HG03457 (cell line): ENCODE measurements at regions not wholly inside any gene's neighbourhood (a gene's known extent, or its start where the extent isn't known, plus 50 kb on each side); places are given as distances from the start of the nearest gene placed in this dataset.

Experiments used
- ATAC-seq: cut with Tn5 transposase; IDR thresholded peaks from one replicate; pipeline ENCODE4 v1.9.1; 2021; ENCODE audit warnings: moderate number of reproducible peaks; ENCODE audit not compliant: unreplicated experiment

DNA sequence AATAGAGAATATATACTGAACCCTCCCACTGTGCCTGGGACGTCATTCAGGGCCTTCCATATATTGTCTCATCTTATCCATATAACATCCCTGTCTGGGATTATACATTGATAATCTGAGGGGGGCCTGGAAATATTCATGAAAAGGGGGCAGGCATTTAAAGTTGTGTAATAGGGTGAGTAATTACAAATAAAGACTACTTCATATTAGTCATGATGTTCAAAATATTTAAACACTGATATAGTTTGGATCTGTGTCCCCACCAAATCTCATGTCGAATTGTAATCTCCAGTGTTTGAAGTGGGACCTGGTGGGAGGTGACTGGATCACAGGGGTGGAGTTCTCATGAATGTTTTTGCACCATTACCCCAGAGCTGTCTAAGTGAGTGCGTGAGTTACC is 97.8 kb downstream of the AQP9 start:
- ATAC-seq: no peak

DNA sequence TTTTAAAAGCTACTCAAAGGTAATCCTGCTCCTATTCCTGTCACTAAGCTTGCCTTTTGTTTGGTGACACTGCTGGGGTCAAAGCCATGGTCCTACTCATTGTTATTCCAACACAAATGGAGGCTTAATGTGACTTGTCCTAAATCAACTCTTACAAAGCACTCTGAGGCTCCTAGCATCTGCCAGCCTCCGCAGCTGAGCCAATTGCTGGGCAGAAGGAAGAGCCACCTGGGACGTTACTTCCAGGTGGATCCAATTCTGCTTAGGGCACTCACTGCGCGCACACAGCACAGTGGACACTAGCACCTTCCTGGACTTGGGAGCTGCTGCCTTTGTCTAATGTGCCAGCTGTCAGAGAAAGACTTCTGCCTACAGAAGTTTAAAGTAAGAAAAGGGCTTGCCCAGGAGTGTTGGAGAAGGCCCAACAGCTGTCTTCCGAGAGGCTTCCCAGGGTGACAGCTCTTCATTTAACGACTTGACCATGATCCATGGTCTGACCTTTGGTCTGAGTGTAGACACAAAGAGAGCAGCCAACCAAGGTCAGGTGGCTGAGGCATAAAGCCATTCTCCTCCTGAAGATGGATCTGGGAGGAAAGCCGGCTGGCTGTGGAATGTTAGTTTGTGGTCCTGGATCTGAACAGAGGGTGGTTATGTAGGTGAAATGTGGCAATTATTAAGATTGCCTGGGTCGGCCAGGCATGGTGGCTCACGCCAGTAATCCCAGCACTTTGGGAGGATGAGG is 102.2 kb downstream of the AQP9 start:
- no peak for ATAC-seq

GRCh38 chr15:58241872-58242271 is 103.7 kb downstream of the AQP9 start:
- no peak for ATAC-seq

GRCh38 chr15:58243070-58243469 is 104.9 kb downstream of the AQP9 start:
- no peak for ATAC-seq

- no peak for ATAC-seq
Measured at GRCh38 chr15:58244536-58244935, 106.4 kb downstream of the AQP9 start.

DNA sequence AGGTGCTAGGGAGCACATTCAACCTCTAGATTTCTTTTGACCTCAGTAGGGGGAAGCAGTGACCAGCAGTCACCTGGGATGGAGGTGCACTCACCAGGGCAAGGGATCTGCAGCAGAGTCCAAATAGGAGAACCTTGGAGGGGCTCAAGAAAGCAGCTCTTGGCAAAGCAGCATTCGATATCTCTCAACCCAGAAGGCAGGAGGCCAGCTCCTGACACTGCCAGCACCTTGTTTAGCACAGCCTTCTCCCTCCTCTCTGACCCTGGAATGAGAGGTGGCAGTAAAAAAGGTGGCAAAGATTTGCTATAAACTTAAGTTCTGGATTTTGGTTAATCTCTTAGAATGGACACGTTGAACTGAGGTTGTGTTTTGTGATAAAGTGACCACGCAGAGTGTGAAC is 107.9 kb downstream of the AQP9 start:
- no peak for ATAC-seq

GRCh38 chr15:58247855-58248842 is 110.0 kb downstream of the AQP9 start:
- no peak for ATAC-seq

GRCh38 chr15:58249646-58250312 is 111.6 kb downstream of the AQP9 start:
- ATAC-seq: no peak

- no peak for ATAC-seq
Measured at GRCh38 chr15:58252586-58253323, 114.6 kb downstream of the AQP9 start.

- no peak for ATAC-seq
Measured at GRCh38 chr15:58257776-58258325, 119.7 kb downstream of the AQP9 start.

DNA sequence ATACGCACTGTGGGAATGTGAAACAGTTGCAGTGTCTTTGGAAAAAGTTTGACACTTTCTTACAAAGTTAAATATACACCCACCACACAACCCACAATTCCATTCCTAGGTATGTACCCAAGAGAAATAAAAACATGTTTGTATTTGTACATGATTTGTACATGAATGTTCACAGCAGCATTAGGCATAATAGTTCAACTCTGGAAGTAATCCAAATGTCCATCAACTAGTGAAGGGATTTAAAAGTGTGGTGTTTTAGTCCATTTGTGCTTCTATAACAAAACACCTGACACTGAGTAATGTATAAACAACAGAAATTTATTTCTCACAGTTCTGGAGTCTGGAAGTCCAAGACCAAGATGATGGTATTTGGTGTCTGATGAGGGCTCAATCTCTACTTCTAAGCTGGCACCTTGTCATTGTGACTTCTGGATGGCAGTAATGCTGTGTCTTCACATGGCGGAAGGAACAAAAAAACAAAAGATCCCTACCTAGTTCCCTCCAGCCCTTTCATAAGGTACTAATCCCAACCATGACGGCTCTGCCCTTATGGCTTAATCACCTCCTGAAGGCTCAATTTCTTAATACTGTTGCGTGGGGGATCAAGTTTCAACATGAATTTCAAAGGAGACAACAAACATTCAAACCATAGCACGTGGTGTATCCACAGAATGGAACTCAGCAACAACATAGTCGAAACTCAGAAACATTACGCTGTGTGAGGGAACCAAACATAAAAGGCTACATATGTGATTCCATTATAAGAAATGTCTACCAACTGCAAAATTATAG is 120.5 kb downstream of the AQP9 start:
- no peak for ATAC-seq

- ATAC-seq: no peak
Measured at GRCh38 chr15:58260205-58260724, 122.1 kb downstream of the AQP9 start.

GRCh38 chr15:58260725-58261267 is 122.6 kb downstream of the AQP9 start:
- ATAC-seq: no peak

- no peak for ATAC-seq
Measured at GRCh38 chr15:58261368-58261767, 123.2 kb downstream of the AQP9 start.

DNA sequence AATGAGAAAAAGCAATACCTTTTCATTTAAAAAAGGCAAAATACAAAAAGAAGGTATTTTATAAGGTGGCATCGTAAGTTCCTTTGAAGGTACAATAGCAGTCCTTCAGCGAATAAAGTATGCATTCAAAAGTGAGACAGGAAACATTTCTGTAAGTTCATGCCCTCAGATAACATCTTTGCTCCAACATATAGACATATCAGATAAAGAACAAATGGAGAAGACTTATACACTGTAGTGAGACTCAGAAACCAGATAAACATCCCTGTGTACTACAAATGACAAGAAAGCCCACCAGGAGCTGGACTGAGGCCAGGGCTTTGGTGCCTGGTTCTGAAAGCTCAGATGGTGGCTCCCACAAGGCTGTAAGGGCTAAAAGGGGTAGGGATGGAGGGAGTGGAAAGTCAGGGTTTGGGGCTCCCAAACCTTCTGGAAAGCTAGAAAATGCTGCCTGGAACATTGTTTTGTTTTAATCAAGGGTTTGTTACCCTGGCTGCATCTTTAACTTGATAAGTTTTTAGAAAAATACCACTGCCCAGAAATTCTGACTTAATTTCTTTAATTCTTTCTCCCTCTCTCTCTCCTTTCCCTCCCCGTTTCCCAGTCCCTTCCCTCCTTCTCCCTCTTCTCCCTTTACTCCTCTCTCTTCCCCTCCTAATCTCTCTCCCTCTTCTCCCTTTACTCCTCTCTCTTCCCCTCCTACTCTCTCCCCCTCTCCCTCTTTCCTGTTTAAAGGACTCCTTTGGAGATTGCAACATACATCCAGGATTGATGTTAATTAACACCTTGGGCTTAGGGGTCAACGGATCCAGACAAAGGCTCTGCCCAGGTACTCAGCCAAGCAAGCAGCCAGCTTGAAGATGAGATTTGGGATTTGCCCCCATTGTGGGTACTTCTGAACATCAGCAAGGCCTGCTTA is 126.1 kb downstream of the AQP9 start:
- ATAC-seq: no peak

- ATAC-seq: no peak
Measured at GRCh38 chr15:58267051-58267450, 128.9 kb downstream of the AQP9 start.

GRCh38 chr15:58268746-58269267 is 130.6 kb downstream of the AQP9 start:
- ATAC-seq: no peak
